ENCODE measurements at regions not wholly inside any gene's neighbourhood (a gene's known extent, or its start where the extent isn't known, plus 50 kb on each side); places are given as distances from the start of the nearest gene placed in this dataset.

DNA sequence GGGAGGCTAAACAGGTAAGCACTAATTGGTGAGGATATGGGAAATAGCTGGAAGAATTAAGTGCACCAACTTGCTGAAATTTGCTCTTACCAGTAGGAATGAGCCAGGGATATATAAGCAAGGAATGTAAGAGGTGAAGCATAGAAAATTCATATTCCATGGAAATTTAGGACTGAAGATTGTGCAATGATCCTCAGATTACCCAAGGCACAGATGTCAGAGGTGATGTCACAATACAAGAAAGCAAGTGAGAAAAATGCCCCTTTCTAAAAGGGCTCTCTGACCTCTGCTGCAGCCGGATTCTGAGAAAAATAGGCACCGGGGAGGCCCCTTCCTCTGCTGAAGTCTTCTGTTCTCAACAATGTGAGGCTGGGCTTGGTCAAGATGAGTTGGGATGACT, 112.3 kb upstream of the ZNF678 start:
- intact Hi-C loops (cut with DNase I) = no loop called here
- no peaks in the 10 kb centered on the region for H3K36me3 ChIP-seq (replicated peaks in 1 of 2; ENCODE audit: insufficient read depth in 1 of 2, low read depth in 2 of 2)
- no peak for DNase-seq
- H3K27ac ChIP-seq = no peak overlapping the region
- H3K4me3 ChIP-seq = no peak overlapping the region
- no peaks in the 10 kb centered on the region for H3K27me3 ChIP-seq
- H3K9me3 ChIP-seq = no peaks in the 10 kb centered on the region
- TF ChIP-seq POLR2A (IDR thresholded peaks at IDR 0.05) = no peak
- H3K4me1 ChIP-seq = no peaks in the 10 kb centered on the region
- no peak for ATAC-seq
- WGBS, 2 donors = 74 to 78% methylated on average over 2 of the region's 2 CpGs

DNA sequence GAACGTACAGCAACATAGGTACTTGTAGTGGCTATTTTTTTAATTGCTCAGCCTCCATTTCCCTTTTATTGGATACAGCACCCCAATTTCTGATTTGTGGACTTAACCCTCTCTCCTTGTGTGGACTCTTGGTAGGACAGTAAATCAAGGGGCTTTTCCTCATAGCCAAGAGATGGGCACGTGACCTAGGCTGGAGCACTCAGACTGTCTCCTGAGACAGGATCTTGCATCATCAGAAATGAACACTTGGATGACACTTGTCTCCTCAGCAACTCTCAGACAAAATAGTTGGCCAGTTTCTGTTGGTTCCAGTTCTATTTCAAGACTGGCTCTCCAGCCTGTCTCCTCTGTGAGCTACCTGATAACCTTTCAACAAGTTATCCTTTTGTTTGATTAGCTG, 112.9 kb upstream of the ZNF678 start:
- H3K36me3 ChIP-seq (replicated peaks in 1 of 2; ENCODE audit: insufficient read depth in 1 of 2, low read depth in 2 of 2) = no peaks in the 10 kb centered on the region
- intact Hi-C loops (cut with DNase I) = no loop called here
- TF ChIP-seq, protein P1, sequence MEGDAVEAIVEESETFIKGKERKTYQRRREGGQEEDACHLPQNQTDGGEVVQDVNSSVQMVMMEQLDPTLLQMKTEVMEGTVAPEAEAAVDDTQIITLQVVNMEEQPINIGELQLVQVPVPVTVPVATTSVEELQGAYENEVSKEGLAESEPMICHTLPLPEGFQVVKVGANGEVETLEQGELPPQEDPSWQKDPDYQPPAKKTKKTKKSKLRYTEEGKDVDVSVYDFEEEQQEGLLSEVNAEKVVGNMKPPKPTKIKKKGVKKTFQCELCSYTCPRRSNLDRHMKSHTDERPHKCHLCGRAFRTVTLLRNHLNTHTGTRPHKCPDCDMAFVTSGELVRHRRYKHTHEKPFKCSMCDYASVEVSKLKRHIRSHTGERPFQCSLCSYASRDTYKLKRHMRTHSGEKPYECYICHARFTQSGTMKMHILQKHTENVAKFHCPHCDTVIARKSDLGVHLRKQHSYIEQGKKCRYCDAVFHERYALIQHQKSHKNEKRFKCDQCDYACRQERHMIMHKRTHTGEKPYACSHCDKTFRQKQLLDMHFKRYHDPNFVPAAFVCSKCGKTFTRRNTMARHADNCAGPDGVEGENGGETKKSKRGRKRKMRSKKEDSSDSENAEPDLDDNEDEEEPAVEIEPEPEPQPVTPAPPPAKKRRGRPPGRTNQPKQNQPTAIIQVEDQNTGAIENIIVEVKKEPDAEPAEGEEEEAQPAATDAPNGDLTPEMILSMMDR (IDR thresholded peaks at IDR 0.05) = no peak
- no peak for TF ChIP-seq POLR2A (IDR thresholded peaks at IDR 0.05)
- no peak for ATAC-seq
- H3K9me3 ChIP-seq = no peaks in the 10 kb centered on the region
- H3K27ac ChIP-seq = no peak overlapping the region
- no peaks in the 10 kb centered on the region for H3K4me1 ChIP-seq
- no peaks in the 10 kb centered on the region for H3K27me3 ChIP-seq
- DNase-seq = no peak
- H3K4me3 ChIP-seq = no peak overlapping the region
- 84 to 90% methylated on average over 2 of the region's 2 CpGs for WGBS, 2 donors

DNA sequence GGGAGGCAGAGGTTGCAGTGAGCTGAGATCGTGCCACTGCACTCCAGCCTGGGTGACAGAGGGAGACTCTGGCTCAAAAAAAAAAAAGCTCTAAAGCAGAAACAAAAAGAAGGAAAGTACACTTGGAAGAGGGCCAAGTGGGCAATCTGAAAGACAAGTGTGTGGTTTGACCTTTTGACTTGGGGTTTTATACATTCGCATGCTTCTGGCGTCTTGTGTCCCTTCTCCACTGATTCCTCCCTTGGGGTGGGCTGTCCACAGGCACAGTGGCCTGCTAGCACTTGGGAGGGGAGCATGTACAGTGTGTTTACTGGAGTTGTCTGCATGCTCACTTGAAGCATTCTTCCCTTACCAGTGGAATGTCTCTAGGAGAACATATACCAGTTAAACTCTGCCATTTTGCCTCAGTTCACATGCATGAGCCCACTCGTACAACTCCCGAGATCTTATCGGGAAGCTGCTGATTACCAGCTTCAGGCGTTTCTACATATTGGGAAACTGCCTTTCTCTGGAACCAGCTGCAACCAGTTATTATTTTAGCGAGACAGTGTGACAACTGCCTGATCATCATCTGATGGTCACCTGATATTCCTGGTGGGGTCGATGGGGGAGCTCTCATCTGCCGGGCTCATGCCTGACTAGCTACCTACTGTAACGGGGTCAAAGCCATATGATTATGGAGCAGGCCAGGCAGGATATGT, 113.5 kb upstream of the ZNF678 start:
- H3K4me3 ChIP-seq = no peak overlapping the region
- 81 to 83% methylated on average over 11 of the region's 11 CpGs for WGBS, 2 donors
- H3K36me3 ChIP-seq (replicated peaks in 1 of 2; ENCODE audit: insufficient read depth in 1 of 2, low read depth in 2 of 2) = no peaks in the 10 kb centered on the region
- no peak for DNase-seq
- no peak overlapping the region for H3K27ac ChIP-seq
- H3K27me3 ChIP-seq = no peaks in the 10 kb centered on the region
- TF ChIP-seq, protein P1 (IDR thresholded peaks at IDR 0.05) = no peak
- no peak for TF ChIP-seq POLR2A (IDR thresholded peaks at IDR 0.05)
- H3K4me1 ChIP-seq = no peaks in the 10 kb centered on the region
- no peak for ATAC-seq
- no peaks in the 10 kb centered on the region for H3K9me3 ChIP-seq
- intact Hi-C loops (cut with DNase I) = no loop called here

DNA sequence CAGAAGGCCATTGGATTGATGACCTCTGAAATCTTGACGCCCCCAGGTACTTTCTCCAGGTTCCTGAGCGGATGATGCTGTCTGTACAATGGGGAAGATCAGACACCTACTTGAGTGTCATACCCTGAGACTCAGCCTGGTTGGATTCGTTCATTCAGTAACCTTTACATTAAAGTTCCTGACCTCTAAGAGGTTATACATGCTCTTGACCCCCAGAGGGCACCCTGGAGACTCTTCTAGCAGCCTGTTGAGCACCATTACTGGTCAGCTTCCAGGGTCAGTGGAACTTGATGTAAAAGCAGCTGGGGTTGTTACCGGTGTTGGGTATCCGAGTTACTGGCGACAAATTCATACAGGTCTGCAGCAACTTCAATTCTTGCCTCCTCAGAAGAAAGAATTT, 114.3 kb upstream of the ZNF678 start:
- intact Hi-C loops (cut with DNase I) = no loop called here

DNA sequence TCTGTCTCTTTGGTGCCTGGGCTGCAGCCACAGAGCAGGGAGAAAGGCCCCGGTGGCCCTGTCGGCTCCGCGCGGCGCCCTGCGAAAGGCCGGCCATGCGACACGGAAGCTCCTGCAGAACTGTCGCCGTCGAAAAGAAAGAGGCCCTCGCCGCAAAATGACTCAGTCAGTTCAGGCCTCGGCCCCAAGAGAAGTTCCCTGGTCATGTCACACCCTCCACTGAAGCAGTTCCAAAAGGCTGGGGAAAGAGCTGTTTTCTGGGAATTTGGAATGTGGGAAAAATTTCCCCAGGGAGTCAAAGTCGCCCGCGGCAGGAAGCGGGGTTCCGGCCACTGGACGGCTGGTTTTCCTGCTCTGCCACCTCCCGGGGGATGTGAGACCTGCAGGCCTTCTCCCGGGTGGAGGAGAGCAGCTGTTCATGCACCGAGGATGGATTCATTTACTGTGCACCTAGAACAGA, 115.8 kb upstream of the ZNF678 start:
- Histone ChIP-seq H3K27ac (no peak overlapping the region), H3K4me1 (no peaks in the 10 kb centered on the region), H3K27me3 (no peaks in the 10 kb centered on the region), H3K4me3 (no peak overlapping the region), H3K36me3 (replicated peaks in 1 of 2; ENCODE audit: insufficient read depth in 1 of 2, low read depth in 2 of 2) (no peaks in the 10 kb centered on the region), H3K9me3 (no peaks in the 10 kb centered on the region)
- DNase-seq (peak in 3 of 4 donors; percentile 43 to 64 (median 44)), ATAC-seq (peak; percentile 68)
- TF ChIP-seq, protein P1 (IDR thresholded peaks at IDR 0.05) = peak in 4 of 7 experiments; percentile 23 to 48 (median 45)
- no peak for TF ChIP-seq POLR2A (IDR thresholded peaks at IDR 0.05)
- intact Hi-C loops (cut with DNase I) = no loop called here
- WGBS, 2 donors = 24 to 52% methylated on average over 10 to 25 of the region's 25 CpGs

More for the DNA sequence above, 114.3 kb upstream of the ZNF678 start:
- no peaks in the 10 kb centered on the region for H3K27me3 ChIP-seq
- no peak overlapping the region for H3K4me3 ChIP-seq
- no peak overlapping the region for H3K27ac ChIP-seq
- no peak for TF ChIP-seq POLR2A (IDR thresholded peaks at IDR 0.05)
- TF ChIP-seq, protein P1 (IDR thresholded peaks at IDR 0.05) = peak in 6 of 7 experiments; percentile 14 to 38 (median 24)
- DNase-seq (peak; percentile 40 to 56 (median 53)), ATAC-seq (no peak)
- no peaks in the 10 kb centered on the region for H3K9me3 ChIP-seq
- no peaks in the 10 kb centered on the region for H3K4me1 ChIP-seq
- no peaks in the 10 kb centered on the region for H3K36me3 ChIP-seq (replicated peaks in 1 of 2; ENCODE audit: insufficient read depth in 1 of 2, low read depth in 2 of 2)
- WGBS, 2 donors = 28 to 38% methylated on average over 6 of the region's 6 CpGs

Data from body of pancreas (tissue), 4 donors.